ENCODE measurements at regions not wholly inside any gene's neighbourhood (a gene's known extent, or its start where the extent isn't known, plus 50 kb on each side); places are given as distances from the start of the nearest gene placed in this dataset.

GRCh38 chr13:50094615-50095293, 79.5 kb downstream of the KCNRG start:
- no peak overlapping the region for H3K27ac Mint-ChIP-seq
- no peaks in the 10 kb centered on the region for H3K27me3 Mint-ChIP-seq
- CTCF ChIA-PET: interaction anchor here (0.6 kb wide), 2 partner anchors 10 to 94 kb away, joined by 4 to 7 read pairs; no protein-coding TSS in a partner anchor
- Histone ChIP-seq H3K27ac (ENCODE audit: low read length) (no peak overlapping the region), H3K4me1 (ENCODE audit: control insufficient read depth in 1 of 2, extremely low read depth in 1 of 2, insufficient read depth in 2 of 2, low read length in 2 of 2) (peaks cover 8 to 10% of the 10 kb centered on the region in 2 experiments), H3K27me3 (replicated peaks in 1 of 2; ENCODE audit: control insufficient read depth in 2 of 2, extremely low read depth in 1 of 2, insufficient read depth in 2 of 2, low read length in 1 of 2) (no peaks in the 10 kb centered on the region), H3K9me3 (peaks cover 2% of the 10 kb centered on the region), H3K36me3 (ENCODE audit: control insufficient read depth in 2 of 2, extremely low read depth in 1 of 2, insufficient read depth in 1 of 2, low read length in 1 of 2) (no peaks in the 10 kb centered on the region), H3K4me3 (ENCODE audit: control insufficient read depth in 1 of 2, extremely low read depth in 1 of 2, low read length in 1 of 2) (no peak overlapping the region)
- peaks cover 12 to 20% (median 20%) of the 10 kb centered on the region in 3 donors for H3K4me1 Mint-ChIP-seq
- H3K4me3 Mint-ChIP-seq: no peak overlapping the region
- POLR2A ChIA-PET: no interaction called here
- H3K9me3 Mint-ChIP-seq: peaks cover 11 to 13% (median 11%) of the 10 kb centered on the region in 3 donors
- ATAC-seq (replicated peaks in 1 of 4) (no peak), DNase-seq (no peak)
- peaks cover 21% of the 10 kb centered on the region for H3K36me3 Mint-ChIP-seq

- no peak overlapping the region for H3K27ac ChIP-seq (ENCODE audit: low read length)
- ATAC-seq (replicated peaks in 1 of 4): no peak
- Mint-ChIP-seq H3K36me3 (peaks cover 21% of the 10 kb centered on the region), H3K9me3 (peaks cover 11 to 13% (median 11%) of the 10 kb centered on the region in 3 donors), H3K27me3 (no peaks in the 10 kb centered on the region), H3K27ac (no peak overlapping the region), H3K4me3 (no peak overlapping the region), H3K4me1 (peaks cover 12 to 38% (median 37%) of the 10 kb centered on the region in 3 donors)
- no CpG with 5 or more reads among the region's 1 CpG for WGBS (ENCODE audit: insufficient coverage)
- no peaks in the 10 kb centered on the region for H3K36me3 ChIP-seq (ENCODE audit: control insufficient read depth in 2 of 2, extremely low read depth in 1 of 2, insufficient read depth in 1 of 2, low read length in 1 of 2)
- no peak for DNase-seq
- no peaks in the 10 kb centered on the region for H3K27me3 ChIP-seq (replicated peaks in 1 of 2; ENCODE audit: control insufficient read depth in 2 of 2, extremely low read depth in 1 of 2, insufficient read depth in 2 of 2, low read length in 1 of 2)
- H3K9me3 ChIP-seq: peaks cover 2% of the 10 kb centered on the region
- CTCF ChIA-PET: interaction anchor here in 1 of 2 donors (1.6 kb wide), 1 partner anchor 13 kb away, joined by 4 read pairs; no protein-coding TSS in a partner anchor
- peaks cover 0 to 4% of the 10 kb centered on the region in 2 experiments for H3K4me1 ChIP-seq (ENCODE audit: control insufficient read depth in 1 of 2, extremely low read depth in 1 of 2, insufficient read depth in 2 of 2, low read length in 2 of 2)
- POLR2A ChIA-PET: interaction anchor here in 1 of 2 donors (0.6 to 1.0 kb wide), 2 partner anchors 18 to 19 kb away, joined by 3 to 4 read pairs; no protein-coding TSS in a partner anchor
- H3K4me3 ChIP-seq (ENCODE audit: control insufficient read depth in 1 of 2, extremely low read depth in 1 of 2, low read length in 1 of 2): no peak overlapping the region
These were observed 83.4 kb downstream of the KCNRG start for GRCh38 chr13:50098693-50099092.

GRCh38 chr13:50099473-50099872, 84.2 kb downstream of the KCNRG start:
- Mint-ChIP-seq H3K4me3 (no peak overlapping the region), H3K36me3 (peaks cover 21% of the 10 kb centered on the region), H3K27me3 (no peaks in the 10 kb centered on the region), H3K27ac (no peak overlapping the region), H3K9me3 (peaks cover 11 to 13% (median 11%) of the 10 kb centered on the region in 3 donors), H3K4me1 (peaks cover 18 to 44% (median 42%) of the 10 kb centered on the region in 3 donors)
- Histone ChIP-seq H3K27ac (ENCODE audit: low read length) (no peak overlapping the region), H3K4me3 (ENCODE audit: control insufficient read depth in 1 of 2, extremely low read depth in 1 of 2, low read length in 1 of 2) (no peak overlapping the region), H3K4me1 (ENCODE audit: control insufficient read depth in 1 of 2, extremely low read depth in 1 of 2, insufficient read depth in 2 of 2, low read length in 2 of 2) (peaks cover 0 to 4% of the 10 kb centered on the region in 2 experiments), H3K9me3 (peaks cover 2% of the 10 kb centered on the region), H3K27me3 (replicated peaks in 1 of 2; ENCODE audit: control insufficient read depth in 2 of 2, extremely low read depth in 1 of 2, insufficient read depth in 2 of 2, low read length in 1 of 2) (no peaks in the 10 kb centered on the region), H3K36me3 (ENCODE audit: control insufficient read depth in 2 of 2, extremely low read depth in 1 of 2, insufficient read depth in 1 of 2, low read length in 1 of 2) (no peaks in the 10 kb centered on the region)
- ATAC-seq (replicated peaks in 1 of 4): no peak
- CTCF ChIA-PET: interaction anchor here in 1 of 2 donors (1.6 kb wide), 1 partner anchor 14 kb away, joined by 4 read pairs; no protein-coding TSS in a partner anchor
- POLR2A ChIA-PET: interaction anchor here (0.6 to 1.0 kb wide), 3 partner anchors 18 to 794 kb away, joined by 3 to 4 read pairs (median 3); no protein-coding TSS in a partner anchor
- DNase-seq: no peak

GRCh38 chr13:50101590-50101989, 86.3 kb downstream of the KCNRG start:
- DNase-seq (no peak), ATAC-seq (replicated peaks in 1 of 4) (no peak)
- Mint-ChIP-seq H3K27me3 (no peaks in the 10 kb centered on the region), H3K4me1 (peaks cover 37 to 59% (median 50%) of the 10 kb centered on the region in 3 donors), H3K4me3 (no peak overlapping the region), H3K27ac (no peak overlapping the region), H3K9me3 (peaks cover 11 to 13% (median 11%) of the 10 kb centered on the region in 3 donors), H3K36me3 (peaks cover 19% of the 10 kb centered on the region)
- Histone ChIP-seq H3K9me3 (peaks cover 2% of the 10 kb centered on the region), H3K4me1 (ENCODE audit: control insufficient read depth in 1 of 2, extremely low read depth in 1 of 2, insufficient read depth in 2 of 2, low read length in 2 of 2) (peaks cover 0 to 16% of the 10 kb centered on the region in 2 experiments), H3K27me3 (replicated peaks in 1 of 2; ENCODE audit: control insufficient read depth in 2 of 2, extremely low read depth in 1 of 2, insufficient read depth in 2 of 2, low read length in 1 of 2) (no peaks in the 10 kb centered on the region), H3K36me3 (ENCODE audit: control insufficient read depth in 2 of 2, extremely low read depth in 1 of 2, insufficient read depth in 1 of 2, low read length in 1 of 2) (no peaks in the 10 kb centered on the region), H3K27ac (ENCODE audit: low read length) (no peak overlapping the region), H3K4me3 (ENCODE audit: control insufficient read depth in 1 of 2, extremely low read depth in 1 of 2, low read length in 1 of 2) (no peak overlapping the region)
- ChIA-PET POLR2A (interaction anchor here (0.6 to 0.9 kb wide), 4 partner anchors 13 to 93 kb away, joined by 3 to 6 read pairs (median 4); no protein-coding TSS in a partner anchor), CTCF (interaction anchor here (0.5 to 1.6 kb wide), 5 partner anchors 9 to 104 kb away, joined by 4 to 7 read pairs (median 6); no protein-coding TSS in a partner anchor)

GRCh38 chr13:50104493-50104892, 89.2 kb downstream of the KCNRG start:
- no peak for ATAC-seq (replicated peaks in 1 of 4)
- Histone ChIP-seq H3K27me3 (replicated peaks in 1 of 2; ENCODE audit: control insufficient read depth in 2 of 2, extremely low read depth in 1 of 2, insufficient read depth in 2 of 2, low read length in 1 of 2) (no peaks in the 10 kb centered on the region), H3K36me3 (ENCODE audit: control insufficient read depth in 2 of 2, extremely low read depth in 1 of 2, insufficient read depth in 1 of 2, low read length in 1 of 2) (no peaks in the 10 kb centered on the region), H3K4me1 (ENCODE audit: control insufficient read depth in 1 of 2, extremely low read depth in 1 of 2, insufficient read depth in 2 of 2, low read length in 2 of 2) (peaks cover 2 to 24% of the 10 kb centered on the region in 2 experiments), H3K27ac (ENCODE audit: low read length) (no peak overlapping the region), H3K9me3 (no peaks in the 10 kb centered on the region), H3K4me3 (ENCODE audit: control insufficient read depth in 1 of 2, extremely low read depth in 1 of 2, low read length in 1 of 2) (no peak overlapping the region)
- no peak for DNase-seq
- peaks cover 4% of the 10 kb centered on the region for H3K36me3 Mint-ChIP-seq
- peak overlapping the region; percentile 48 to 70 for H3K27ac Mint-ChIP-seq
- H3K4me1 Mint-ChIP-seq: peaks cover 34 to 57% (median 52%) of the 10 kb centered on the region in 3 donors
- CTCF ChIA-PET: interaction anchor here in 1 of 2 donors (1.5 to 1.7 kb wide), 2 partner anchors 19 to 21 kb away, joined by 4 to 5 read pairs; no protein-coding TSS in a partner anchor
- H3K27me3 Mint-ChIP-seq: no peaks in the 10 kb centered on the region
- no CpG with 5 or more reads among the region's 1 CpG for WGBS (ENCODE audit: insufficient coverage)
- no peak overlapping the region for H3K4me3 Mint-ChIP-seq
- POLR2A ChIA-PET: interaction anchor here (0.5 to 0.7 kb wide), 3 partner anchors 14 to 1096 kb away, joined by 3 to 6 read pairs (median 3); no protein-coding TSS in a partner anchor
- H3K9me3 Mint-ChIP-seq: no peaks in the 10 kb centered on the region

GRCh38 chr13:50106559-50106958, 91.3 kb downstream of the KCNRG start:
- ChIA-PET POLR2A (interaction anchor here (0.6 to 0.9 kb wide), 4 partner anchors 13 to 260 kb away, joined by 3 to 10 read pairs (median 3); no protein-coding TSS in a partner anchor), CTCF (interaction anchor here in 1 of 2 donors (1.0 to 1.8 kb wide), 3 partner anchors 18 to 109 kb away, joined by 3 to 8 read pairs (median 4); partner anchors contain the start of gene TRIM13)
- peaks cover 34 to 65% (median 54%) of the 10 kb centered on the region in 3 donors for H3K4me1 Mint-ChIP-seq
- no CpG with 5 or more reads among the region's 1 CpG for WGBS (ENCODE audit: insufficient coverage)
- peak in 1 of 35 experiments; percentile 32 for DNase-seq
- Histone ChIP-seq H3K9me3 (no peaks in the 10 kb centered on the region), H3K36me3 (ENCODE audit: control insufficient read depth in 2 of 2, extremely low read depth in 1 of 2, insufficient read depth in 1 of 2, low read length in 1 of 2) (no peaks in the 10 kb centered on the region), H3K27ac (ENCODE audit: low read length) (peak overlapping the region; percentile 73), H3K4me3 (ENCODE audit: control insufficient read depth in 1 of 2, extremely low read depth in 1 of 2, low read length in 1 of 2) (no peak overlapping the region), H3K4me1 (ENCODE audit: control insufficient read depth in 1 of 2, extremely low read depth in 1 of 2, insufficient read depth in 2 of 2, low read length in 2 of 2) (peaks cover 6 to 27% of the 10 kb centered on the region in 2 experiments), H3K27me3 (replicated peaks in 1 of 2; ENCODE audit: control insufficient read depth in 2 of 2, extremely low read depth in 1 of 2, insufficient read depth in 2 of 2, low read length in 1 of 2) (no peaks in the 10 kb centered on the region)
- no peaks in the 10 kb centered on the region for H3K27me3 Mint-ChIP-seq
- peak overlapping the region; percentile 95 to 97 for H3K27ac Mint-ChIP-seq
- ATAC-seq (replicated peaks in 1 of 4): peak; percentile 70 to 82 (median 74)
- peak overlapping the region; percentile 49 to 64 (median 54) for H3K4me3 Mint-ChIP-seq
- no peaks in the 10 kb centered on the region for H3K9me3 Mint-ChIP-seq
- H3K36me3 Mint-ChIP-seq: peaks cover 4% of the 10 kb centered on the region

All from T-cell (primary cell).